ENCODE measurements at regions not wholly inside any gene's neighbourhood (a gene's known extent, or its start where the extent isn't known, plus 50 kb on each side); places are given as distances from the start of the nearest gene placed in this dataset.

- no peak for DNase-seq
These were observed 994.1 kb upstream of the ACVR2A start for GRCh38 chr2:146850746-146851145.

- no peak for DNase-seq
These were observed 997.0 kb upstream of the ACVR2A start for GRCh38 chr2:146847846-146848245.

DNA sequence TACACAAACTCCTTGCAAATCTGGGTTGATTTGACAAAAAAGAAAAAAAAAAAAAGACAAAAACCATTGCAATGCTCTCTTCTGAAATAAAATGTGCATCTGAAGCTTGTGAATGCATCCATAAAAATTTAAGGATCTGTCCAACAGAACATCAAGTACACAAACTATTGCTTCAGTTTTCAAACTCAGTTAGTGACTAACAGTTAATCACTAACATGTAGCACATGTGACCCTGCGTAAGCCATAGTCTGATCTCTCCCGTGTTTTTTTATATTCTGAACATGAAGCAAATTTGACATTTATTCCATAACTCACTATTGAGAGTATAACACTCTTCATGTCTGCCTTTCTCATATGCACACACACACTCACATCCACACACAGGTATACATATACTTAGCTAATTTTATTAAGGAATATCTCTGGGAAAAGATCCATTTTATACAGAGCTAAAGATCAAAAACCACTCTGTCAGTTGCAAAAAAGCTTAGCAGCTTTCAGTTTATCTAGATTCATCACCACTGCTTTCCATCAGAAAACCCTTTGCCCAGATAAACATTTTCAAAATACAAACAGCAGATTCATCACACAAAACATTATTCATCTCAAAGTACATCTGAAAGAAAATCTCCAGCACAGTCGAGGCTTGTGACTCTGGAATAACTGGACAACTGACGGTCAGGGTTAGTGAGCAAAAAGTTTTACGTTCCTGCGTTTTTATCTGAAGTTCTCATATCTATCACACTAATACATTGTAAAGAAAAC lies 1000.4 kb upstream of the ACVR2A start:
- DNase-seq: no peak

GRCh38 chr2:146837857-146838256 lies 1007.0 kb upstream of the ACVR2A start:
- peak; percentile 0 for DNase-seq

DNA sequence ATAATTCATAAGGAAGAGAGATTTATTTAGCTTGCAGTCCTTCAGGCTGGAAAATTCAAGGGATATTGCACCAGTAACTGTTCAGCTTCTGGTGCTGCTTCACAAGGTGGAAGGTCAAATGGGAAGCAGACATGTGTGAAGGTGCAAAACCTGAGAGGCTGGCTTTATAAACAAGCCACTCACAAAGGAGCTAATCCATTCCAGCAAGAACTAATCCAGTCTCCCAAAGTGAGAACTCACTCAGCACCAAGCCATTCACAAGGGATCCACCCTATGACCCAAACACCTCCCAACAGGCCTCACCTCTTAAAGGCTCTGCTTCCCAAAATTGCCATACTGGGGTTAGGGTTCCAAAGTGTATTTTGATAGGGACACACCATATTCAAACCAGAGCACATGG lies 1018.4 kb upstream of the ACVR2A start:
- DNase-seq: no peak

DNA sequence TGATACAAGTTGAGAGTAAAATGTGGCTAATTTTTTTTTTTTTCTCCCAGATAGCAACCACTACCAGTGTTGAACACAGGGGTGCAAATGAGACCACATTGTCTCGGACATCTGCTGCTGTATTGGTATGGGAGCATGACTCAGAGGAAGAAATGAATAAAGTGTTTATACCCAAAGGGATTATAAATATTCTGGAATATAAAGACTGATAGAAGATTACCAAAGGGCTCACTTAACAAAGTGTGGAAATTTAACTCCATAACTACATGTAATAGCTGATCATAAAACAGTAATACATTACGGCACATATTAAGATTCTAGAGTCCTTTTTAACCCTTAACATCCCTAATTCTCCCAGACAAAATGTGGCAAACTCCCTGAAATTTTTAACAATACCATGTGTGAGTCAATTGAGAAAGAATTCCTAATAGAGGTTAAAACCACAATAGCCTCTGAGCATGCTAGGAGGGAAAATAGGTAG lies 1023.0 kb upstream of the ACVR2A start:
- DNase-seq: no peak

DNA sequence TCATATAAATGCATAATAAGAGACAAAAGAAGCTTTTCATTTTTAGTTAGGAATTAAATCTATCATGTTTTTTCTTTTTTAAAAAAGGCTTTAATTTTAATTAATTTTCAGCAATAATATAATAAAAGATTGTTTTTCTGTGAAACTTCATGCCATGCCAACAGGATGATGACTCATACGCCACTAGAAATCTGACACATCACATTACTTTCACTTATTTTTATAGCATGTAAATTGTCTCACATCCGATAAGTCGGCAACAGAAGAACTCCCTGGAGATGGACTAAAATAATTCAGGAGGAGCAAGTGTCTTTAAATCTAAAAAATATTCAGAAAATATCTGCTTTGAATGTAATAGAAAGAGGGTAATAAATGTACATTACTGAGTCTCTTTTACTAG lies 1024.2 kb upstream of the ACVR2A start:
- no peak for DNase-seq

DNA sequence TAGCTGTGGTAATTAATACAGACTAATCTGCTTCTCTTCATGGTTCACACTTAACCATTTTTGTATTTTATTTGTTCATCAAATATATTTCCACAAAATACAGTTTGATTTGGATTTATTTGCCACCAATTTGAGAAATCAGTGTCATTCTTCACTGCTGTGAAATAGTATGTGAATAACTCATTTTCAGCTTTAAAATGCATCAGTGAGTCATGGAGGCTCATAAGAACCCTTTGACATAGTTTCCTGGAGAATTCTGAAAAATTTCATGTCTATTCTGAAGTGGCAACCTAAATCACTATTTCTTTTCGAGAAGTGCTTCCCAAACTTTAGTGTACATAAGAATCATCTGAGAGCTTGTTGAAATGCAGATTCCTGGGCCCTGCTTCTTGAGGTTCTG lies 1026.7 kb upstream of the ACVR2A start:
- DNase-seq: no peak

DNA sequence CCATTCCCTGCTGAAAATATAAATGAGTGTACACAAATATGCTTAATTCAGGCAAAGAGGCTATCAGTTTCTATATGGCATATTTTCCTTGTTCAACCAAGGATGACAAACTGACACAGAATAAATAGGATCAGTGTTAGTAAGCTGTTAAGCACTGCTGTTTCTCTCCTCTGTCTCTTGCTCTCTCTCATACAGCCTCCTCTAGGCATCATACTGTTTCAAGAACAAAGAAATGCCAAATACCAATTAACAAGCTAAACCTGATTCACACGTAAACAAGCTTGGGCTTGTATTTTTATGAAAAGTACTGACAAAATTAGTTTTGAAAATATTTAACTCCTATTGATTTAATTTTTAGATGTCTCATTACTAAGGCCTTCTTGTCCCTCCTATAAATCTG lies 1027.2 kb upstream of the ACVR2A start:
- no peak for DNase-seq

DNA sequence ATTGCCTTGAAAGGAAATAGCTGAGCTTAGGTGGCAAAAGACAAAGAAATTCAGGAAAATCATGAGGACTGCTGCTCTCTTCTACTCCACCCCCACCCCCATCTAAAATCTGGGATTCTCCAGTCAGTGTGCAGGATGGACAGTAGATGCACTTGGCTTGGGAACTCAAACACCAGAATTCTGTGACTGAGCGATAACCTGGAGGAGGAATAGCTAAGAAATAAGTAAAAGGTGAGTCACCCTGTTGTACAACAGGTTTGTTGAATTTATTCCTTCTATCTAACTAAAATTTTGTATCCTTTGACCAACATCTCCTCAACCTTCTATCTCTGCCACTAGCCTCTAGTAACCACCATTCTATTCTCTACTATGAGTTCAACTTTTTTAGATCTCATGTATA lies 1029.9 kb upstream of the ACVR2A start:
- no peak for DNase-seq

GRCh38 chr2:146807568-146808168 lies 1037.2 kb upstream of the ACVR2A start:
- no peak for DNase-seq

- DNase-seq: no peak
These were observed 1038.3 kb upstream of the ACVR2A start for GRCh38 chr2:146806364-146807005.

DNA sequence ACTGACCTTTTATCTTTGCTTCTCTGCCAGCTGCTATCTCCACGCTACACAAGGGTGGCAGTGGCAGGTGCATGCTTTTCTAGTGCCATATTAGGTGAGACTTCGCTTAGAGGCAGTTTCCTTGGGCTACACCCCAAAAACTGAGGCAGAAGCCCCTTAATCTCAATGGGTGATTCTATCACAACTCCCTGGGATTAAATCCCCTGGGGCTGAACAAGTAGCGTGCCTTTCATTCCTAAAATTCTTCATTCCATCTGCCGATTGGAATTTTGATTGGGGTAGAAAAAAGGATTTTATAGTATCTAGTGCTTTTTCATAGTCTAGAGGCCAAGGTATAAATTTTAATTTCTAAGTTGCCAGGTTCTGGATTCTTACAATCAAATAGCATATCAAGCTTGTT lies 1040.5 kb upstream of the ACVR2A start:
- DNase-seq: no peak

- no peak for DNase-seq
These were observed 1042.9 kb upstream of the ACVR2A start for GRCh38 chr2:146801886-146802285.

- no peak for DNase-seq
These were observed 1058.4 kb upstream of the ACVR2A start for GRCh38 chr2:146786396-146786795.

DNA sequence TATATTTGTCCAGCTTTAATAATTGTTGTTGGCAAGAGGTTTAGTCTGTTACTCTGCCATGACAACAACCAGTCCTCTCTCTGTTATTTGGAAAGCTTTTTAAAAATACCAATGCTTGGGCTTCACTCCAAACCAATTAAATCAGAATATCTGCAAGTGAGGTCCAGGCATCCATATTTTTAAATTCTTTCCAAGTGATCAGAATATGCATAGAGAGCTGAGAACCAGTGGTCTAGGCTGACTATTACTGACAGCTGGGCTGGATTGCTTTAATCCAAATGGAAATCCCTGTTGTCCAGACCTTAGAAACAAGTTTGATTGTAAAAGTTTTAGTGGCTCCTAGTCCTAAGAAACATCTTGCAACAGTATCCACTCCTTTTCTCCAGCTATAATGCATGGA lies 1059.7 kb upstream of the ACVR2A start:
- no peak for DNase-seq

DNA sequence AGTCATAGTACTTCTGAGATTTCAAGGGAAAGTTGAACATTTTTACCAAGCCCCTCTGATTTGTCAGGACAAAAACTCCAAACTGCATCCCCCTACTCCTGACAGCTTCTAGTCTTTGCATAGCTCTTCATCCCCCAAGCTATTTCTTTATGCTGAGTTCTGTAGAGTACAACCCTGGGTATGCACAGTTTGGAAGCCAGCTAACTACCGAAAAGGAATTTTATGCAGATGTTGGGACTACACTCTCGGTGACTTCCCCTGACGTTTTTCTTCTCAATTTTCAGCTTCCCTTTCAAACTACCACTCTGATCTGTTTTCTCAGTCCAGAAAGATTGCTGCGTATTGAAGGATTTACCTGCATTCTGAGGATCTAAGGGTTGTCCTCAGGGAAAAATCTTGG lies 1060.2 kb upstream of the ACVR2A start:
- DNase-seq: no peak

GRCh38 chr2:146777181-146777580 lies 1067.6 kb upstream of the ACVR2A start:
- no peak for DNase-seq

DNA sequence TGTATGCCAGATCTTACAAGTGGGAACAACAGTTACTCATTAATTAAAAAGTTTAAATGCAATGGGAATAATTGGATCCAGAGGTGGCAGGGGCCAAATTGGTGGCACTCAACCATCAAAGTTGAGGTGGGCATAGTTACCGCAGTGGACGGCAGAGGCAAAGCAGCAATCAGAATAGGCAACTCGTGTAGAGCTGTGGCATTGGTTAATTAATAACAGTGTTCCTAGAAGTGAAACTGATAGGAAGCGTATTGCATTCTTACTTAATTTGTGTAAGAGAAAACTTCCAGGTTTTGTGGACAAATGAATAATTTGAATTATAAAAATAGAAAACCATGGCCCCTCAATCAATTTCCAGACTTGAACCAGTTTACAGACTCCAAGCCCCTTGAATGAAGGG lies 1068.2 kb upstream of the ACVR2A start:
- DNase-seq: no peak

GRCh38 chr2:146771531-146771930 lies 1073.3 kb upstream of the ACVR2A start:
- no peak for DNase-seq

GRCh38 chr2:146764301-146764700 lies 1080.5 kb upstream of the ACVR2A start:
- DNase-seq: no peak

GRCh38 chr2:146762786-146763185 lies 1082.0 kb upstream of the ACVR2A start:
- DNase-seq: no peak

DNA sequence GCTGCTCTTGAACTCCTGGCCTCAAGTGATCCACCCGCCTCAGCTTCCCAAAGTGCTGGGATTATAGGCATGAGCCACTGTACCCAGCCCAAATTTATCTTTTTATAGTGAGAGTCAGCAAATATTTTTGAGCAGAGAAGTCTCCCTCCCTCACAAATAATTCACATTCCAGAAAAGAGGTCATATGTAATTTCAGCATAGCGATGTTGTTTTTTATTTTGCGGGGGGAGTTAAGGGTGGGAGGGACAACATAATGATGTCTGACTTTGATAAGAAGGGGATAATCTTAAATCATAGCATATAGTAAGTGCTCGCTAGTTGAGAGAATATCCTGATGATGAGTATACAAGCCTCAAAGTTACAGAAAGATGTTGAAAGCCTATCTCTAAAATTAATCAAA lies 1090.2 kb upstream of the ACVR2A start:
- no peak for DNase-seq

- no peak for DNase-seq
These were observed 1096.8 kb upstream of the ACVR2A start for GRCh38 chr2:146748046-146748445.

Data from NCI-H146 (cell line).